ENCODE measurements at regions not wholly inside any gene's neighbourhood (a gene's known extent, or its start where the extent isn't known, plus 50 kb on each side); places are given as distances from the start of the nearest gene placed in this dataset.
"Not testable (repeated sequence)": the region's sequence is repeated elsewhere in the genome, so short reads cannot be mapped to it uniquely, and the experiment has no call there.

DNA sequence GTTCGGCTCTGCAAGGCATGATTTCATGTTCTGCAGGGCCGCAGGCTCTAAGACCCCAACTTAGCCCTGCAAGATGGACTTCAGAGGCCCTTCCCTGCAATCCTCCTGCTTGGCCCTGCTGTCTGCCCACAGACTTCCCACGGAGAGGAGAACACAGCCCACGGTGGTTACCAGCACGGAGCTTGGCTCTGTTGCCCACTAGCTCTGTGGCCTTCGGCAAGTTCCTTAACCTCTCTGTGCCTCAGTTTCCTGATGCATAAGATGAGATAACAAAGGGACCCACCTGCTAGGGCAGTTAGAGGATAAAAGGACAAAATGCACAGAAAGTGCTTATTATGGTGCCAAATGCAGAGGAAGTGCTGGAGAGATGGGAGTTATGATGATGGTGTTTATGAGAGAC is 200.4 kb downstream of the HUNK start:
- ATAC-seq (ENCODE audit: low read depth), result no peak
- TF ChIP-seq, protein P1, sequence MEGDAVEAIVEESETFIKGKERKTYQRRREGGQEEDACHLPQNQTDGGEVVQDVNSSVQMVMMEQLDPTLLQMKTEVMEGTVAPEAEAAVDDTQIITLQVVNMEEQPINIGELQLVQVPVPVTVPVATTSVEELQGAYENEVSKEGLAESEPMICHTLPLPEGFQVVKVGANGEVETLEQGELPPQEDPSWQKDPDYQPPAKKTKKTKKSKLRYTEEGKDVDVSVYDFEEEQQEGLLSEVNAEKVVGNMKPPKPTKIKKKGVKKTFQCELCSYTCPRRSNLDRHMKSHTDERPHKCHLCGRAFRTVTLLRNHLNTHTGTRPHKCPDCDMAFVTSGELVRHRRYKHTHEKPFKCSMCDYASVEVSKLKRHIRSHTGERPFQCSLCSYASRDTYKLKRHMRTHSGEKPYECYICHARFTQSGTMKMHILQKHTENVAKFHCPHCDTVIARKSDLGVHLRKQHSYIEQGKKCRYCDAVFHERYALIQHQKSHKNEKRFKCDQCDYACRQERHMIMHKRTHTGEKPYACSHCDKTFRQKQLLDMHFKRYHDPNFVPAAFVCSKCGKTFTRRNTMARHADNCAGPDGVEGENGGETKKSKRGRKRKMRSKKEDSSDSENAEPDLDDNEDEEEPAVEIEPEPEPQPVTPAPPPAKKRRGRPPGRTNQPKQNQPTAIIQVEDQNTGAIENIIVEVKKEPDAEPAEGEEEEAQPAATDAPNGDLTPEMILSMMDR (IDR thresholded peaks at IDR 0.05; ENCODE audit: poor library complexity, severe bottlenecking), result no peak

DNA sequence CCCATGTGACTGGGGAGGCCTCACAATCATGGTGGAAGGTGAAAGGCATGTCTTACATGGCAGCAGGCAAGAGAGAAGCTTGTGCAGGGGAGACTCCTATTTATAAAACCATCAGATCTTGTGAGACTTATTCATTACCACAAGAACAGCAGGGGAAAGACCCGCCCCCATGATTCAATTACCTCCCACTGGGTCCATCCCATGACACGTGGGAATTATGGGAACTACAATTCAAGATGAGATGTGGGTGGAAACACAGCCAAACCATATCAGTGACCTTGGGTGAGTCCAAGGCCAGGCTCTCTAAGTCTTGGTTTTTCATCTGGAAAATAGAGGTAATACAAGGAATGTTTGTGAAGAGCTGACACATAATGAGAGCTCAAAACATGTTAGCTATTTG is 198.8 kb downstream of the HUNK start:
- H3K9me3 ChIP-seq (ENCODE audit: severe bottlenecking); DNase-seq (ENCODE audit: low spot score); H3K27ac ChIP-seq (ENCODE audit: poor library complexity, severe bottlenecking); H3K4me1 ChIP-seq (ENCODE audit: insufficient read depth, poor library complexity, severe bottlenecking); H3K27me3 ChIP-seq (ENCODE audit: insufficient read depth, poor library complexity, severe bottlenecking); H3K4me3 ChIP-seq (ENCODE audit: severe bottlenecking); H3K36me3 ChIP-seq (ENCODE audit: low read depth); ATAC-seq (ENCODE audit: low read depth): not testable (repeated sequence)

More for the DNA sequence above, 200.4 kb downstream of the HUNK start:
- Histone ChIP-seq H3K9me3 (ENCODE audit: severe bottlenecking) (no peaks in the 10 kb centered on the region), H3K27me3 (ENCODE audit: insufficient read depth, poor library complexity, severe bottlenecking) (peaks cover 6% of the 10 kb centered on the region), H3K4me1 (ENCODE audit: insufficient read depth, poor library complexity, severe bottlenecking) (no peaks in the 10 kb centered on the region), H3K27ac (ENCODE audit: poor library complexity, severe bottlenecking) (no peak overlapping the region), H3K36me3 (ENCODE audit: low read depth) (no peaks in the 10 kb centered on the region), H3K4me3 (ENCODE audit: severe bottlenecking) (no peak overlapping the region)
- DNase-seq (ENCODE audit: low spot score), result no peak

DNA sequence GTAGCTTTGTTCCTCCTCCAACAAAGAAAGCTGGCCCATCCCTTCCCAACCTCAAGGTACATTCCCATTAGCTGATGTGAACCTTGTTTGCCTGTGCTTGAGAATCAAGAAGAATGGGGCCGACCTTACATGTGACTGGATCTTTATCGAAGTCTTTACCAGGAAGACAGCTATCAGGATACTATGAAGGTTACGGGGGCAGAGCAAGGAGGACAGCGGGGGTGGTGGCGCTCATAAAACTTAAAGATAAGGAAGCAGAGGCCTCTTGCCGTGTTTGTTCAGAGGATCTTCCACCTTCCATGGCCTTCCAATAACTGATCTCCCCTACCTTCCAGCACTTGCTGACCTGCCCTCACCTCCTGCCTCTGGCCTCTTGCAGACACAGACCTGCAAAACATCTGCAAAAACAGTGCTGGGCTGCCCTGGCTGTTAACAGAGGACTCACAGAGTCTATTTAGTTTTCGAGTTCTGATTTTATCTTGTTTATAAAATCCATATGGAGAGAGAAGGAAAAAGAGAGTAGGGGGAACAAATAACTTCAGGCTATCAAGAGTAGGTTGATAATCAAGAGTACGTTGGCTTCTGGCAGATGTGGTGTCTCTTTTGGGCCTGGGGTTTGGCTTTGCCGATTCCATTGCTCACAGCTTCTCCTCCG is 198.0 kb downstream of the HUNK start:
- TF ChIP-seq, protein P1 (IDR thresholded peaks at IDR 0.05; ENCODE audit: poor library complexity, severe bottlenecking), result no peak
- H3K27me3 ChIP-seq (ENCODE audit: insufficient read depth, poor library complexity, severe bottlenecking), result no peaks in the 10 kb centered on the region

DNA sequence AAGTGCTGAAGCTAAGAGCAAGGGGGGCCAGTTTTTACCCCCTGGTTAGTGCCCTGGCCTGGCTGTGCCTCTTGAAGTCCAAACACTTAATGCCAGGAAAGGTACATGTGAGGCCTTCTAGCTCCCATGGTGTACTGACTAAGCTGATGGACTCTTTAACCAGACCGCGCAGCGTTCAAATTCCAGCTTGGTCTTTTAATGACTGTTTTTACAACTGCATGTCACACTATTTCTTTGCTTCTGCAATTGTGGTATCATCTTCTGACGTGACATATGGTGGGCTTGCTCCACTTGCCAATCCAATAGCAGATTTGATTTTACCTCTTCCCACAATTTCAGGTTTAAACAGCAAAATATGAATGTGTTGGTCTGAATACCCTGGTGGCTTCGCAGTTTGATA is 197.3 kb downstream of the HUNK start:
- Histone ChIP-seq H3K36me3 (ENCODE audit: low read depth) (no peaks in the 10 kb centered on the region), H3K27ac (ENCODE audit: poor library complexity, severe bottlenecking) (no peak overlapping the region), H3K27me3 (ENCODE audit: insufficient read depth, poor library complexity, severe bottlenecking) (no peaks in the 10 kb centered on the region), H3K4me1 (ENCODE audit: insufficient read depth, poor library complexity, severe bottlenecking) (no peaks in the 10 kb centered on the region), H3K9me3 (ENCODE audit: severe bottlenecking) (no peaks in the 10 kb centered on the region), H3K4me3 (ENCODE audit: severe bottlenecking) (no peak overlapping the region)
- DNase-seq (ENCODE audit: low spot score), result no peak
- TF ChIP-seq, protein P1 (IDR thresholded peaks at IDR 0.05; ENCODE audit: poor library complexity, severe bottlenecking), result no peak
- ATAC-seq (ENCODE audit: low read depth), result no peak

More for the DNA sequence above, 198.0 kb downstream of the HUNK start:
- DNase-seq (ENCODE audit: low spot score), result no peak
- Histone ChIP-seq H3K36me3 (ENCODE audit: low read depth) (no peaks in the 10 kb centered on the region), H3K4me3 (ENCODE audit: severe bottlenecking) (no peak overlapping the region), H3K9me3 (ENCODE audit: severe bottlenecking) (no peaks in the 10 kb centered on the region), H3K4me1 (ENCODE audit: insufficient read depth, poor library complexity, severe bottlenecking) (no peaks in the 10 kb centered on the region), H3K27ac (ENCODE audit: poor library complexity, severe bottlenecking) (no peak overlapping the region)
- no peak for ATAC-seq (ENCODE audit: low read depth)

DNA sequence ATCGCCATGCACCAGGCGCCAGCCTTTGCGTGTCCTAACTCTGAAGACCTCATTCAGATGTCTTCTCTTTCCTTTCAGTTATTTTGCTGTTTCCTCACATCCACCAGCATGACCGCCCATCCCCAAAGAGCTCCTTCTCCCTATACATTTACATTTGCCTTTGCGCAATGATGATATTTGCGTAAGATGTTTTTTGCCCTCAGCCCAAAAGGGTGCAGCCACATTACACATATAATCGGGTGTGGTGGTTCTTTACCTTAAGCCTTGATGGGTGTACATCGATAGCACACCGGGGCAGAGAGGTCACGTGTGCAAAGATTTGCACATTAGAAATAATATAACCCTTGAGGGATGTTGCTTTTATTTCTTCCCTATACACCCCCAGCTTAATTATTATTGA is 192.8 kb downstream of the HUNK start:
- H3K27me3 ChIP-seq (ENCODE audit: insufficient read depth, poor library complexity, severe bottlenecking), result peaks cover 3% of the 10 kb centered on the region

More for the DNA sequence above, 192.8 kb downstream of the HUNK start:
- ATAC-seq (ENCODE audit: low read depth) (no peak), DNase-seq (ENCODE audit: low spot score) (no peak)
- TF ChIP-seq, protein P1 (IDR thresholded peaks at IDR 0.05; ENCODE audit: poor library complexity, severe bottlenecking), result no peak
- Histone ChIP-seq H3K9me3 (ENCODE audit: severe bottlenecking) (no peaks in the 10 kb centered on the region), H3K36me3 (ENCODE audit: low read depth) (no peaks in the 10 kb centered on the region), H3K27ac (ENCODE audit: poor library complexity, severe bottlenecking) (no peak overlapping the region), H3K4me3 (ENCODE audit: severe bottlenecking) (no peak overlapping the region), H3K4me1 (ENCODE audit: insufficient read depth, poor library complexity, severe bottlenecking) (no peaks in the 10 kb centered on the region)
